NCI-H524 treated with DMSO at 0.1 percent for 48 hours (cell line): ENCODE measurements at regions not wholly inside any gene's neighbourhood (a gene's known extent, or its start where the extent isn't known, plus 50 kb on each side); places are given as distances from the start of the nearest gene placed in this dataset.

Source experiments
- DNase-seq: peaks from one replicate; lab custom pipeline; 2025; lab: John Stamatoyannopoulos, UW

GRCh38 chr7:153385502-153385901, 626.0 kb downstream of the ACTR3B start:
- DNase-seq: no peak

- DNase-seq: no peak
These were observed 627.0 kb downstream of the ACTR3B start for GRCh38 chr7:153386556-153386955.

DNA sequence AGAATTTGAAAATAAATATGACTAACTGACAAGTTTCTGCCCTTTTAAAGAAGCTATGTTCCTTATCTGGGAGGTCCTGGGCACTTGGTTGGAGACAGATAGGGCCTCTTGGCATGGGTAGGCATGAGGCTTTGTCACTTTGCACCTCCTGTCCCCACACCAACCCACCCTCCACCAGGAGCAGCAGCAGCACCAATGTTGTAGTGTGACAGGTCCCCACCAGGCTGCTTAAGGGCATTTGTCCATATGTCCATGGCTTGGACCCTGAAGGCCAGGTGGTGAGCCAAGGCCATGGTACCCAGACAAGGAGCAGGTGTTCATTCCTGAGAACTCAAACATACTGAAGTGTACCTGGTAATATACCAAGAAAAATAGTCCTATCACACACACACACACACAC, 629.1 kb downstream of the ACTR3B start:
- DNase-seq: no peak

DNA sequence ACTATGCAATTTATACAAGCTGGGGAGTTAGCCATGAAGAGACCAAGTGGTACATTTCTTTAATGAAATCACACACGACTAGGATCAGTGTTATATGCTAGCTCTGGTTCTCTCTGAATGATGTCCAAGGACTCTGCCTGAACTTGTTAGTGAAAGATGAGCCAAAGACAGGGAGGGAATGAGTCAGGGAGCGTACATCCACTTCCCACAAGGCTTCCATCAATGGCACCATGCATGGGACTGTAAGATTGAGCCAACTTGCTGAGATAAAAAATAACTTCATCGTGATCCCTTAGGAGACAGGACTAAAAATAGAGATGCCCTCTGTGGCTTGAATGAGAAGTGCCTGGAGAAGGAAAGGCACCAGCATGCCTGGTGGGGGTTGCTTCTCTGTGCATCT, 629.7 kb downstream of the ACTR3B start:
- DNase-seq: no peak

DNA sequence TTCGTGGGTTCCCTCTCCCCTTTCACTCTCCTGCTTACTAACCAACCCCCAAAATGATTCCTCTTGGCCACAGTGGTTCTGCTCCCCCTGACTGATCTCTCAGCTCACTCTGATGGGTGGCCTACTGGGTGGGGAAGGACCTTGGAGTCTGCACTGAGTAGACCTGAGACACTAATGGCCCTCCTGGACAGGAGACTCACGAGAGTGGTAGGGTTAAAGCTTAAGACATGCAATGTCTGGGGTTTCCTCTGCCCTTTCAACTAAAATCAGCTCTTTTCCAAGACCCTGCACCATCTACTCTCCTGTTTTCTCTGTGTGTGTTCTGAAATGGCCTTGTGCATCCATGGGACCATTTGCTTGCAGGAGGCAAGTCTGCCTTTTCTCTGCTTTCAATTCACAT, 631.4 kb downstream of the ACTR3B start:
- no peak for DNase-seq

DNA sequence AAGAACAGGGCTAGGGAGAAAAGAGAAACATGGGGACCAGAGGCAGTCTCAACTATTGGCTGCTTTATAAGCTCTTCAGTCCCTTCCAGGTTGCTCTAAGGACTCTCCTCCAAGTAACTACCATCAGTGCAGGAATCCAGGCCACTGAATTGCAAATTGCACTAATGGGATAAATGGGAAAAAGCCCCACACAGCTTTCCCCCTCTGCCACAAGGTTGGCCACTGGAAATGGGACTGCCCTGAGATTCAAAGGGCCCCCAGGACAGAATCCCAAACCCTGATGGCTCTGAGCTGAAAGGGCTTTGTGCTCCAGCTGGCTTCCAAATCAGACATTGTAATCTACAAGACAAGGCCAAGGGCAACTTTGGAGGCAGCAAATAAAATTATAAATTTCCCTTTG, 633.2 kb downstream of the ACTR3B start:
- no peak for DNase-seq

GRCh38 chr7:153393666-153394065, 634.1 kb downstream of the ACTR3B start:
- no peak for DNase-seq

- no peak for DNase-seq
These were observed 636.9 kb downstream of the ACTR3B start for GRCh38 chr7:153396475-153396874.

GRCh38 chr7:153397459-153397858, 637.9 kb downstream of the ACTR3B start:
- DNase-seq: no peak

GRCh38 chr7:153397906-153398305, 638.4 kb downstream of the ACTR3B start:
- no peak for DNase-seq

DNA sequence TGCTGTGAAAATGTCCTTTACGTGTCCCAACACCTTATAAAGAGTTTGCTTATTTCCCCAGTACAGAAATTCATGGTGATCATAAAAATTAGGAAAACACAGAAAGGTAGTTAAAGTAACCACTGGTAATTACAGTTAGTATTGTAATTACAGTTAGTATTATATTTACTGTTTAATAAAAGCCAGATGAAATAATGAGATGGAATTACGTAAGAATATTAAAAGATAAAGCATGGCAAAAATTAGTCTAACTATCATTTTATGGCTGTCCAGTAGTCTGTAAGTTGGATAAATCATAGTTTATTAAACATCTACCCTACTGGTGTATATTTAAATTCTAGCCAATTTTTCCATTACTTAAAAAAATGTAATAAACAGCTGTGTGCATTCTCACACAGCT, 638.8 kb downstream of the ACTR3B start:
- no peak for DNase-seq

DNA sequence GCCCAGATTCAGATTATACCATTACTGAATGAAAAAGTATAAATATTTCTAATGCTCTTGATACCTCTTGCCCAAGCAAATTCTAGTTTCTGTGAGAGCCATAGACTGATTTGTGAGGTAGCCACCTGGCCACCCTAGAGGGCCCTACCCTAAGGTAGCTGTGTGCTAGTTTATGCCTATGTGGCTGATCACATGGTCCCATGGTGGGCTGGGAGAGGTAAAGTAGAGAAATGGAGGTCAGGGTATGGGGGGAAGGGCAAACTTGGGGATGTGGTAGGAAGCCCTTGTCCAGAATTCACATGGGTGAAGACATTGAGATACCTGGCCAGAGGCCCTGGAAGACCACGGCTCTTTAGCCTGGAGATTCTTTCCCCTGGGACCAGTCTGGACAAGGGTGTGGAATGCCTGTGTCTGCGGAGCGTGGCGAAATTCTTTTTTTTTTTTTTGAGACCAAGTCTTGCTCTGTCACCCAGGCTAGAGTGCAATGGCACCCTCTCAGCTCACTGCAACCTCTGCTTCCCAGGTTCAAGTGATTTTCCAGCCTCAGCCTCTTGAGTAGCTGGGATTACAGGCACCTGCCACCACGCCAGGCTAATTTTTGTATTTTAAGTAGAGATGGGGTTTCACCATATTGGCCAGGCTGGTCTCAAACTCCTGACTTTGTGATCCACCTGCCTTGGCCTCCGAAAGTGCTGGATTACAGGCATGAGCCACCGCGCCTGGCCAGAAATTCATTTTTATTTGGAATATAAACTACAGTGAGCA, 639.4 kb downstream of the ACTR3B start:
- no peak for DNase-seq

GRCh38 chr7:153399554-153399940, 640.0 kb downstream of the ACTR3B start:
- DNase-seq: no peak

DNA sequence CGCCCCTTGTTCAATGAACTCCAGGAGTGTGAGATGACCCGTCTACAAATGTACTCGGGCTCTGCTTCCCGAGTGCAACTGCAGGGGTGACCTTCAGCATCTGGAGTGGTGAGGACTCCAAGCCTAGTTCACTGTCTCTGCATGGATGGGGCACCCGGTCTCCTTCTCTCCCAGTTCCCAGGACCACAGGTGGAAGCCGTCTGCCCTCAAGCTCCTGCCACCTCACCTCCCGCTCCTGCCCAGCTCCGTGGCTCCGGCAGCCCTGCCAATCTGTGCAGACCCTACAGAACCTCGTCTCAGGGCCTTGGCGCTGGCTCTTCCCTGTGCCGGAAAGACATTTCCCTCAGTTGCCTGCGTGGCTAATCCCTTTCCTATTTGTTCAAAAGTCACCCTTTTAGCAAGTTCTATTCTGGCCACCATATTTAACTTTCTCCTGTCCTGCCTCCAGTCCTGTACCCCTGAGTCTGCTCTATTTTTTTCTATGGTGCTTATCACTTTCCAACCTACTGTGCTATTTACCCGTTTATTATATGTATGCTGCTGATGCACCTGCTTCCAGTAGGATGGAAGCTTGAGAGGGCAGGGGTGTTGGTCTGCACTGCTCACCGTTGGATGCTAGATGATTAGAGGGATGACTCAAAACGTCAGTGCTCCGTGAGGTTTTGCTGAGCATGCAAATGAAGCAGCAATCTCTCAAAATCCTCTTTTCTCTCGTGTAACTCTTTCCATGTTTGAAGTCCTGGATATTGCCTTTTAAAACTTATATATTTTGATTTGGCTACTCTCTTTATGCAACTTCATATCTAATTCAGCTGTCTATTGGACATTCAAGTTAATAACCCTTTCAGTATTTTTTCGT, 641.4 kb downstream of the ACTR3B start:
- DNase-seq: no peak

GRCh38 chr7:153401795-153402720, 642.5 kb downstream of the ACTR3B start:
- DNase-seq: no peak

DNA sequence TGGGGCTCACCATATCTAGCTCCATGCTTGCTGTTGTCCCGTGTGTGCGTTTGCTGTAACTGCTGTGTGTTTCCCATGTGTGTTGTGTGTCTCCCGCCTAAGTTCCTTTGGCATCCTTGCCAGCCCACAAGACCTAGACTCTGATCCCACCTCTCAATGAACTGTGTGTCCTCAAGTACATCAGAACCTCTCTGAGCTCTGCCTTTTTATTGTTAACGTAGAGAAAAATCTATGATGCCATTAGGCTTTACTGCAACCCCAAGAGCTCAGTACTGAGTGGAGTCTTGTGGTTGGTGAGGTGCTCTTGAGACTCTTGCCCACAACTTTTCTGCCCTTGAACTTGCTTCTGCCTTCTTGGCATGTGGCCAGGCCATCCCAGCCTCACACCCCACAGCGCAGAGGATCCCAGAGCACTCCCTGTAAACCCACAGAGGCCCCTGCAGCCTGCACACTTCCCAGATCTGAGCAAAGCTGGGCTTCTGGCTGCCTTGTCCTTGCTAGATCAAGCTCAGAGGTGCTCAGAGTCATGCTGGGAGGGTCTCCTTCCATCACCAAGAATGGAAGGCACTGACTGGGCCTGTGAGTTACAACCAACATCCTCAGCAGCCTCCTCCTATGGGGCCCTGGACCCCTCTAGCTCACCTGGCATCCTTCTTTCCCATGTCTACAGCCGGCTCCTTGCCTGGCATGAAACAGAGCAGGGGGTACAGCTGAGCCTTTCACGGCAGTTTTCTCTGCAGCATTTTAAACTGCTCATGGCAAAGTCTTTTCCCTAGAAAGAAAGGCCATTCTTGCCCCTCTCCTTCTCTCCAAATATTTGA, 643.4 kb downstream of the ACTR3B start:
- no peak for DNase-seq

DNA sequence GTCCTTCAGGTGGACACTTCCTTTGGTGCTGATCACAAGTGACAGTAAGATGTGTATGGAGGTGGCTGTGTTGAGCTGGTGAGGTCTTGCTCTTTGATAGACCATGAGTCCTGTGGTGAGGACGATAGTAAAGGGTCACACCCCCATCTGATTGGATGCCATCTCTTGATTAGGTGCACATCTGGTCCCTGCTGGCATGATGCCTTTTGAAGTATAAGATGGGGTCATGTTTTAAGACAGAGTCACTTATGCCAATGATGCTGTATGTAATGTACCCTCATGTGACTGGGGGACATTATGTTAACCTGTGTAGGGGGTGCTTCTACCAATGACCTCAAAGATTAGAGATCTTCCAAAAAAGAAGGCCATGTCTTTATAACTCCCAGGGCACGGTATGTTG, 644.6 kb downstream of the ACTR3B start:
- DNase-seq: no peak

- DNase-seq: no peak
These were observed 645.3 kb downstream of the ACTR3B start for GRCh38 chr7:153404781-153405279.

- no peak for DNase-seq
These were observed 646.3 kb upstream of the DPP6 start for GRCh38 chr7:153405704-153406485.

- DNase-seq: no peak
These were observed 645.7 kb upstream of the DPP6 start for GRCh38 chr7:153406486-153406872.
